ENCODE measurements at regions not wholly inside any gene's neighbourhood (a gene's known extent, or its start where the extent isn't known, plus 50 kb on each side); places are given as distances from the start of the nearest gene placed in this dataset.
A peak's percentile ranks its signal among the peaks of the same experiment; 100 is the strongest.

DNA sequence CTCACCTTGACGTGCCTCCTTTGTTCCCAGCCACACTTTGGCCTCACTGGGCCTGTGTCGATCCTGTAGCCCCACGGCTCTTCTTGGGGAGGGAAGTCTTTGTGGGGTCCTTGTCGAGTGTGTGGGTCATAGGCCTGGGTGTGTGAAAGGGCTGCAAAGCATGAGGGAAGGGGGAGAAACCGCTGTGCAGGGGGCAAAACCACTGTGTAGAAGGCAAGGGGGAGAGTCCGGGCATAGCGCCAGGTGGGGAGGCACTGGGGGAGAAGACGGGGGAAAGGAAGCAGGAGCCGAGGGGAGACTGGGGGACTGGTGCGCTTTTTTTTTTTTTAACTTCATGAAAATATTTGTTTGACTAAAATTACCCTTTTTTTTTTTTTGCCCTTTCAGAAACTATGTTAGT is 65.1 kb upstream of the RASD2 start:
- H3K4me3 ChIP-seq (ENCODE audit: low read depth, low read length) = no peak overlapping the region
- no peak for DNase-seq (ENCODE audit: low read depth)
- TF ChIP-seq, protein P1, sequence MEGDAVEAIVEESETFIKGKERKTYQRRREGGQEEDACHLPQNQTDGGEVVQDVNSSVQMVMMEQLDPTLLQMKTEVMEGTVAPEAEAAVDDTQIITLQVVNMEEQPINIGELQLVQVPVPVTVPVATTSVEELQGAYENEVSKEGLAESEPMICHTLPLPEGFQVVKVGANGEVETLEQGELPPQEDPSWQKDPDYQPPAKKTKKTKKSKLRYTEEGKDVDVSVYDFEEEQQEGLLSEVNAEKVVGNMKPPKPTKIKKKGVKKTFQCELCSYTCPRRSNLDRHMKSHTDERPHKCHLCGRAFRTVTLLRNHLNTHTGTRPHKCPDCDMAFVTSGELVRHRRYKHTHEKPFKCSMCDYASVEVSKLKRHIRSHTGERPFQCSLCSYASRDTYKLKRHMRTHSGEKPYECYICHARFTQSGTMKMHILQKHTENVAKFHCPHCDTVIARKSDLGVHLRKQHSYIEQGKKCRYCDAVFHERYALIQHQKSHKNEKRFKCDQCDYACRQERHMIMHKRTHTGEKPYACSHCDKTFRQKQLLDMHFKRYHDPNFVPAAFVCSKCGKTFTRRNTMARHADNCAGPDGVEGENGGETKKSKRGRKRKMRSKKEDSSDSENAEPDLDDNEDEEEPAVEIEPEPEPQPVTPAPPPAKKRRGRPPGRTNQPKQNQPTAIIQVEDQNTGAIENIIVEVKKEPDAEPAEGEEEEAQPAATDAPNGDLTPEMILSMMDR (conservative IDR thresholded peaks at IDR 0.05; ENCODE audit: low read depth, low read length) = no peak

DNA sequence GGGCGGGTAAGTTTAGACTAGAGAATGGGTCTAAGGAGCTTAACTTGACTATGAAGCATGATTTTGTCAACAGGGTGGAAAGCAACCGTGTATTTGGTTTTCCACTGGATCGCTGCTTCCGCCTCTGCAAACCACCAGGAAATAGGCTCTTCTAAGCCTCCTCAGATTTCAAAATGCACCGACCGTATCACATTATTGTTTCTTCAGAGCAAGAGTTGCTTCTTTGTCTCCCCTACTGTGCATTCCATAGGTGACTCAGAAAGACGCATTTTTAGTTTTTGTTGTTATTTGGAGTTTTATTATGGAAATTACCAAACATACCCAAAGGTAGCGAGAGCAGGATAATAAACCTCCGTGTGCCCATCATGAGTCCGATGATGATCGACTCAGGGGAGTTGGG is 64.3 kb upstream of the RASD2 start:
- TF ChIP-seq, protein P1 (conservative IDR thresholded peaks at IDR 0.05; ENCODE audit: low read depth, low read length) = no peak
- H3K4me3 ChIP-seq (ENCODE audit: low read depth, low read length) = no peak overlapping the region
- DNase-seq (ENCODE audit: low read depth) = peak; percentile 58

DNA sequence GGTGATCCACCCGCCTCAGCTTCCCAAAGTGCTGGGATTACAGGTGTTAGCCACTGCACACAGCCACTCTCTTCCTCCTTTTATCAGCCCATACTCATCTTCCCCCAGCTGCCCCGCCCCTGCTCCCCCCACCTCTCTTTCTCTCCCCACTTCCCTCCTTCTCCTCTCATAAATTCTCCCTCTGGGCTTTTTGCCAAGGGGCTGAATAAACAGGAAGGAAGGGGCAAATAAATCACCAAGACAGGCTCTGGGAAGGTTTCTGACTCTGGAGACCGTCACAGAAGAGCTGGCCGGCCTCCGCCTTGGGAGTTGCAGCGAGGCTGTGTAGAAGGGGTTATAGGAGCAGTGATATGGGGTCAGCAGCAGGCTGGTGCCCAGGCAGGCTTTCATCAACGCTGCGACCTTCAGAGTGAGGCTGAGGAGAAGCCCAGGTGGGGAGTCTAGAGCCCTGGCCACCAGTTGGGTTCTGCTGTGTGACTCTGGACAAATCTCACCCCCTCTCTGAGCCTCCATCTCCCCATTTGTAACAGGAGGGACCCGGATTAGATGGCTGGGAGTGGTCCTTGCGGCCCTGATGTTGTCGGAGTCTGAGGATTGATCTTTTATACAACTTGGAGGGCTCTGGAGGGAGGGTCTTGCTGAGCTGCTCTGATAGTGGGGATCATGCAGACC is 62.6 kb upstream of the RASD2 start:
- H3K4me3 ChIP-seq (ENCODE audit: low read depth, low read length) = no peak overlapping the region
- TF ChIP-seq, protein P1 (conservative IDR thresholded peaks at IDR 0.05; ENCODE audit: low read depth, low read length) = no peak
- DNase-seq (ENCODE audit: low read depth) = peak; percentile 51

DNA sequence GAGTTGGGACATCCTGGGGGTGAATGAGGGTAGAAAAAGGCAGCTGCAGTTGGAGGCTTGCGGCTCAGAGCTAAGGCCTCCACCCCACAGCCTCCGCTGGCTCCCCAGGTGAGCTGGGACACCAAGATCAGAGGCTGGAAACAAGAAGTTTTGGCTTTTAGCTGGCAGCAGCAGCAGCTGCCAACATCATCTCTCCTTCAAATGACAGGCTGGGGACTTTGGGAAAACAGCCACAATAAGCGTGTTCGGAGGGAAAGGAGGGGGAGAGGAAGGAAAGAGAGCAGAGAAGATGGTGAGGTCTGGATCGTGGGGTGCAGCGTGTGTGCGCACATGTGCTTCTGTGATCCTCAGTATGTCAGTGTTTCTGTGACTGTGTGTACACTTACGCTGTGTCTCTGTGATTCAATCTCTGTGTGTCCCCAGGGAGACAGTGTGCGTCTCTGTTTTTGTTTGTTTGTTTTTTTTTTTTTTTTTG is 62.0 kb upstream of the RASD2 start:
- H3K4me3 ChIP-seq (ENCODE audit: low read depth, low read length) = no peak overlapping the region
- TF ChIP-seq, protein P1 (conservative IDR thresholded peaks at IDR 0.05; ENCODE audit: low read depth, low read length) = no peak
- DNase-seq (ENCODE audit: low read depth) = no peak

DNA sequence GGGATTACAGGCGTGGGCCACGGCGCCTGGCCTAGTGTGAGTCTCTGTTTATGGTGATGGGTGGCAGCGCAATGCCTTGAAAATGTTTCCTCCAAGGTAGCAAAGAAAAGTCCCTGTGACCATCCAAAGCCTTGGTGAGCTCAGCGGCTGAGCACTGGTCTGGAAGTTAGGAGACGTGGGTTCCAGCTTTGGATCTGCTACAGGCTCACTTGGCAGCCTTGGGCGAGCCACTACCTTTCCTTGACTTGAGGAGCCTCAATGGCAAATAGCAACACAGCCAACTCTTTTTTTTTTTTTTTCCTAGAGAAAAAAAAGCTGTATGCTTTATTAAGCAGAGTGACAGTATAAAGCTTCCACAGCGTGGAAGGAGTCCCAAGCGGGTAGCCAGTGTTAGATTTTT is 61.3 kb upstream of the RASD2 start:
- TF ChIP-seq, protein P1 (conservative IDR thresholded peaks at IDR 0.05; ENCODE audit: low read depth, low read length) = no peak

DNA sequence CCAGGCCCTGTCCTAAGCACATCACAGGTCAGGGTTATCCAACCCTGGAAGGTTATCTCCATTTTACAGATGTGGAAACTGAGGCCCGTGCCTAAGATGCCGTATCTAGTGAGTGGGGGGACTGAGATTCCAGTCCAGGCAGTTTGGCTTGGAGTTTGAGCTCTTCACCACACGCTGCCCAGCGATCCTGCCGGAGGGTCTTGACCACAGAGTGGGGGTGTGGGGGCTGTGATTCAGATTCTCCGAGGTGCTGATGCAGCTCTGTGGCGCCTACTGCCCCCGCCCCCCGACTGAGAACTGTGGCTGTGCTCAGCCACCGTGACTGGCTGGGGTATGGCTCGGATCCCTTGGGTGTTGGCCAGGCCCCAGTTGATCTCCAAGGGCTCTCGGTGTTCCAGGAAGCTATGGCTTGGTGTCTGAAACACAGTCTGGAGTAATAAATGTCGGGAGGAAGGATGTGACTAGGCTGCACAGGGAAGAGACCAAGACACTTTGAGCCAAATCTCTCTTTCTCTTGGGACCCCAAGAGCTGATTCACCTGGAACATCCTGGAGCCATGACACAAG is 60.6 kb upstream of the RASD2 start:
- no peak overlapping the region for H3K4me3 ChIP-seq (ENCODE audit: low read depth, low read length)

More for the DNA sequence above, 61.3 kb upstream of the RASD2 start:
- no peak overlapping the region for H3K4me3 ChIP-seq (ENCODE audit: low read depth, low read length)
- DNase-seq (ENCODE audit: low read depth) = no peak

More for the DNA sequence above, 60.6 kb upstream of the RASD2 start:
- TF ChIP-seq, protein P1 (conservative IDR thresholded peaks at IDR 0.05; ENCODE audit: low read depth, low read length) = no peak
- no peak for DNase-seq (ENCODE audit: low read depth)

Data from choroid plexus epithelial cell (primary cell).